Posterior cingulate gyrus (tissue), 11 donors: ENCODE measurements at regions not wholly inside any gene's neighbourhood (a gene's known extent, or its start where the extent isn't known, plus 50 kb on each side); places are given as distances from the start of the nearest gene placed in this dataset.
"Not testable (repeated sequence)": the region's sequence is repeated elsewhere in the genome, so short reads cannot be mapped to it uniquely, and the experiment has no call there.

Experiments used
- DNase-seq, 10 donors: peaks; one replicate each; pipeline versions ENCODE4 v3.0.0 to v3.0.0-alpha.2; 2020 to 2021; ENCODE audit warnings: mixed read lengths in 3 of 10
- intact Hi-C: fragments of 100-400 bp; cut with DNase I; formaldehyde crosslinking; loops from one replicate; pipeline ENCODE4 v1.15.1; 2023

DNA sequence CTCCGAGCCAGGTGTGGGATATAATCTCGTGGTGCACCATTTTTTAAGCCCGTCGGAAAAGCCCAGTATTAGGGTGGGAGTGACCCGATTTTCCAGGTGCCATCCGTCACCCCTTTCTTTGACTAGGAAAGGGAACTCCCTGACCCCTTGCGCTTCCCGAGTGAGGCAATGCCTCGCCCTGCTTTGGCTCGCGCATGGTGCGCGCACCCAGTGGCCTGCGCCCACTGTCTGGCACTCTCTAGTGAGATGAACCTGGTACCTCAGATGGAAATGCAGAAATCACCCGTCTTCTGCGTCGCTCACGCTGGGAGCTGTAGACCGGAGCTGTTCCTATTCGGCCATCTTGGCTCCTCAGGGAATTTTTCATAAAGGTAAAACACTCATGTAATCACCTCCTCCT is 63.9 kb downstream of the RWDD3 start:
- DNase-seq, intact Hi-C loops: not testable (repeated sequence)

DNA sequence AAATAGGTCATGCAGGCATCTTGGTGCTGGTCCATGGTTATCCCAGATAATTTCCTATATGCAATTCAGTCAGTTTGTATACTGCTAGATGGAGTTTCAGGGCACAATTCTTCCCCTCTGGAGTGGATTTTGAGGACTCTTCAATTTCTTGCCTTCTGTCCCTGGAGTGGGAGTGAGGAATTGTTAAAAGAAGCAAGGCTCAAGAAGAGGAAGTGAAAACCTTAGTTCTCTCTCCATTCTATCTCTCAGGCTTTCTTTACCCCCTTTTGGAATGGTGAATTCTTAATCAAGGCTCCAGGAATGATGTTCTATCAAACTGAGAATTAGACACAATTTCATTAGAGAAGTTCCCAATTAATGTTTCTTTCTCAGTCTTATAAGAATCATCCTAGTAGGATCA is 67.1 kb downstream of the RWDD3 start:
- intact Hi-C loops = no loop called here

DNA sequence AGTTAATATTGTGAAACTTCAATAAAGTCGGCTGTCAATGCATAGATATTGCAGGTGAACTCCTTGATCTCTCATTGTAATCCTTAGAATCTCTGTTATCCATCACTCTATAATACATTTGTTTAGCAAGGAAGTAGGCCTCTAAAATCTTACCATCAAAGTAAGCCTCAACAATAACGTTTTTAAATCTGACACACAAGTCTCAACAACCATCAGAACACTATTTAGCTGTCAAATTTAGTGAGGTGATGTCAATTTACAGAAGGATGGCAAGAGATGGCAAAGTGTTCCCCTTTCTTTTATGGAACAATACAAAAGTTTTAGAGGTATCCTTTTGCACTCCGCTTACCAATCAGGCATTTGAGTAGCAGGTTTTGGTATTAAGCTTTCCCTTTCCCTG is 67.6 kb downstream of the RWDD3 start:
- intact Hi-C loops = no loop called here
- no peak for DNase-seq

More for the DNA sequence above, 67.1 kb downstream of the RWDD3 start:
- DNase-seq = no peak

DNA sequence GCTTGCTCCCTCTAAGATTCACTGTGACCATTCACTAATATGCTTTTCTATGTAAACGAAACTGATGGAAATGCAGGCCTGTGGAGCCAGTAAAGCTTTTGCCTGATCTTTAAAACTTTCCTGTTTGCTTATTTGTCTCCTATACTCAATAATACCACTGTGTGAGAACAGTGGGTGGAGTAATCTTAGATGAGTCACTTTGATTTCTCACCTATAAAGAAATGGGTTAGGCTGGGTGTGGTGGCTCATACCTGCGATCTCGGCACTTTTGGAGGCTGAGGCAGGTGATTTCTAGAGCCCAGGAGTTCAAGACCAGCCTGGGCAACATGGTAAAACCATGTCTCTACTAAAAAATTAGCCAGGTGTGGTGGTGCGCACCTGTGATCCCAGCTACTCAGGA is 70.8 kb downstream of the RWDD3 start:
- intact Hi-C loops = no loop called here
- no peak for DNase-seq

DNA sequence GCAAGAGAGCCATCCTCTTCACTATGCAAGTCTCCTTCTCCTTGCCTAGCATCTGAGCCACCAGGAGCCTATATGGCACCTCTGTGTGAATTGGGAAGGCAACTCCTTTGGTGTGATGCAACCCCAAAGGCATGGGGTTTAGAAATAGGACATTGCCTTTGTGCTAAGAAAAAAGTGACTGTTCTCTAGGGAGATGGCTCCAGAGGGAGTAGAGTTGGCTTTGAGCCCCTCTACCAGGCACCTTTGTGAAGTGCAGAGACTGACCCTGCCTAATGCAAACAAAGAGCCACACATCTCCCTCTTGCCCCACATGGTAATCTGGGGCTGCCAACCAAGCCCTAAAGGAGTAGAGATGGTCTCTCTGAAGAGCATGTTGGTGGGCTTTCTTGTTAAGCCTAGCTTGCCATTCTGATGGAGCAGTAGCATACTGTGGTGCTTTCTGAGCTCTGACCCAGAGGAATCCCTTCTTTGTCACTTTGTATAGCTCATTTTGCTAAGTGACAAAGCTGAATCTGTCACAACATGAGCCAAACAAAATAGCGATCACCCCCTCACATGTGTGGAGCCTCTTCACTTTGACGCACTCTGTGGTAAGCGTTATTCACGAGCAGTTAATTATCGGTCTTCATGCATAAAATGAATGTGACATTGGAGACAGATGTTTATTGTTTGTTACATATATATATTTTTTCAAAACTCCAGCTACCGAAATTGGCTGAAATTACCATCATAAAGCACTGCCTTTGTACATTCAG is 74.4 kb downstream of the RWDD3 start:
- no peak for DNase-seq
- intact Hi-C loops = no loop called here

DNA sequence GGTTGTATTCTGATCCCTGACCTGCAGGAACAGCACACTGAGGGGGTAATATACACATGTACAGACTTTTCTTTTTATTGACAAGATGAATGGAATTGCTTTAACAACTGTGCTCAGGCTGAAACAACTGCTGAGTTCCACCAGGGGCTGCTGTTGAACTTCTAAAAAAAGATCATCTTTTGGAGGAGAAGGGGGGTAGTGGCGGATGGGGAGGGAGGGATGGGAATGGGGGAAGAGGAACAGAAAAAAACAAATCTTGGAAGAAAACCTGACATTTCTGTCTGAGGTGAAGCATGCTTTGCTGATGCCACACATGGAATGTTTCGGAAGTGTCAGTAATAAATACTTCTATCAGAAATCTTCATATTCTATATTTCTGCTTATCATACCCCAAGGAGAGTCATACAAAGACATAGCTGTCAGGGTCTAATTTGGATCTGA is 75.0 kb downstream of the RWDD3 start:
- DNase-seq = peak in 4 of 10 donors; percentile 16 to 34 (median 24)
- intact Hi-C loops = no loop called here

DNA sequence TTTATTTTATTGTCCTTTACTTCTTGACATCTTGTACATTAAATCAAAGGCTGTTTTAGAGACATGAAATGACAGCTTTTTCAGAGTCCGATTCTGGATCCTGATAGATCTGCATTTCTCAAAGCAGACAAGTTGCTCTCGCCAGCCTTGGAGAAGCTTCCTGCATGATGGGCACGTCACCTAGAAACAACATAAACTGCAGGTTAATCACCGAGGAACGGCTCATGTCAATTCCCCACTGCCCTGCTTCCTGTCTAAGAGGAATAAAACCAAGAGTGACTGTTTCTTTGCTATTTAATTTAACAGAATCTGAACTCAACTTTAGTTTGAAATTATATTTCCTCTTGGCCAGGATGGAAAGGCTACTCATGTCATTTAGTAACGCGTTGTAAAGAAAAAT is 77.0 kb downstream of the RWDD3 start:
- no peak for DNase-seq
- intact Hi-C loops = loop anchor here (5.0 kb wide), 1 partner anchor 156 kb away; no protein-coding TSS in a partner anchor

DNA sequence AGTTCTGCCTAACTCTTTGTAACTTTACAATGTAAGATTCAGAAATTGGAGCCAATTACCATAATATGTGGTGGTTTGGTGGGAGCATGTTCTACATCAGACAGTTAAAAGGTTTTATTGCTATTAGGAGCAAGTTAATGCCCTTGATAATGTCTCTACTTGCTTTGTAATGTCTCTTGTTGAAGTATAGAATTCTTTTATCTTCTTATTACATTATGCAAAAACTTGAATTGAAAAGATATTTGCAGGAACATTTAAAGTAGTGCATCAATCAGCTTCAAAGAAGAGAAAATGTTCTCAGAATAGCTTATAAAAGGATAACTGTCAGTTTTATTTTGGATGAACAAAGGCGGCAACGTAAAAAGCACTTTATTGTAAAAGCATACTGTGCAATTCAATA is 77.8 kb downstream of the RWDD3 start:
- no peak for DNase-seq
- intact Hi-C loops = loop anchor here (5.0 kb wide), 1 partner anchor 156 kb away; no protein-coding TSS in a partner anchor

DNA sequence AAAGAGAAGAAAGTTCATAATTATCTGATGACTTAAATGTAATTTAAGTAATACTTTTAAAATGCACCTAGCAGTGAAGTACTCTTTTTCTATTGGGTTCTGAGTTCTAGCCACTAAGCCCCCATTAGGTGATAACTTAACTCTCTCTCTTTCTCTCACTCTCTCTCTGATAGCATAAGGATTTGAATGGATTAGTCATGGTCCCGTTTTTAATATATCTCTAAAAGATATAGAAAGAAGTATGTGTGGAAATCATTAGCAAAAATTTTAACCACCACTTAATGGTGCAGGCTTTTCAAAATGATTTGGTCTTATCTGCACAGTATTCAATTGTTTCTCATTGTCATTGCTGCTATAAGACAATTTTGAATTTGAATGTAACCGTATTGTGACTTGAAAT is 78.2 kb downstream of the RWDD3 start:
- intact Hi-C loops = loop anchor here (5.0 kb wide), 1 partner anchor 155 kb away; no protein-coding TSS in a partner anchor
- DNase-seq = no peak

DNA sequence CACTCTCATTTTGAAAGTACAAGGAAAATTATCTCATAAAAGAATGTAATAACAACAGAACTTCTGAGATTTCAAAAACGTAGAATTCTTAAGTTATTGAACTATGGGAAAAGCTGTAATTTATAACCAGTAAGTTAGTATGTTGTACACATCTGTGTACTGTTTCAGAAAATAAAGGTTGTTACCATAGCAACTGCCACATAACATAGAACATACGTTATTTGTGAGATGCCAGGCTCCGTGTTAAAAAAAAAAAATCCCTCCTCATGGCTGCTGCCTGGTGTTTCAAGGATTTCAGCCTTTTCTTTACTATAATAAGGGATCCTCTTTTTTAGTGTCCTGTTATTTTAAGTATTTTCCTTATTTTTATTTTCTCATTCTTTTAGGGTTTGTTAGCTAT is 79.5 kb downstream of the RWDD3 start:
- DNase-seq = no peak
- intact Hi-C loops = loop anchor here (5.0 kb wide), 1 partner anchor 154 kb away; no protein-coding TSS in a partner anchor

DNA sequence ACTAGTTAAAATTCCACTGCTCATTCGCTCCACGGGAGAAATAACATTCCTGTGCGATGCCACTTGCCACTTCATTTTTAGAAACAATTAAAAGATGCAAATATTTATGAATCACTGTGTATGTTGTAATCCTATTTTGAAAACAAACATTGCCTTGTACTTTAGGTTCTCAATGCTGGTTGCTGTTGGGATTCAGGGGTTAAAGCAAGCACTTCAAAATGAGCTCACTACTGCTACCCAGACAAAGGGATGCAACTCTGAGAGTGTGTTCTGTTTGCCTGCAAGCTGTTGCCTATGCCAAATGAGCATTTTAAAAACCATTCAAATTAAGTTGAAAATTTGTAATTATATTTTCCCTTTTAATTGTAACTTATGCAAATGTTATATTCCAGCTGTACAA is 87.5 kb downstream of the RWDD3 start:
- no peak for DNase-seq
- intact Hi-C loops = no loop called here

DNA sequence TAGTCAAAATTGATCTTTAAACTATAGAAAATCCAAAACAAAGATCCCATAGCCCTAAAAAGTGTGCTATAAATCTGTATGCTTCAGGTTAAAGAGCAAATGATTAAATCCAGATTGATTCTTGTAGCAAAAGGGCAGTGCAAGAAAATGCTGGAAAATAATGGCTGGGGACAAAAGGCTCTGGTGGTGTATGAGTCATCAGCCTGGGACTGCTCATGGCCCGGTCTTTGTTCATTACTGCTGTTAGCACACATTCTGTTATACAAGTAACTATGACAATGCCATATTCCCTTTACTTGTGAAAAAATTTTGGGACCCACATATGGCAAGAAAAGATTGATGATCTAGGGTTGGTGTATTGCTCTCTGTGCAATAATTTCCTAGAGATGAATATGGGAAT is 89.1 kb downstream of the RWDD3 start:
- peak in 2 of 10 donors; percentile 14 to 46 for DNase-seq
- intact Hi-C loops = no loop called here

DNA sequence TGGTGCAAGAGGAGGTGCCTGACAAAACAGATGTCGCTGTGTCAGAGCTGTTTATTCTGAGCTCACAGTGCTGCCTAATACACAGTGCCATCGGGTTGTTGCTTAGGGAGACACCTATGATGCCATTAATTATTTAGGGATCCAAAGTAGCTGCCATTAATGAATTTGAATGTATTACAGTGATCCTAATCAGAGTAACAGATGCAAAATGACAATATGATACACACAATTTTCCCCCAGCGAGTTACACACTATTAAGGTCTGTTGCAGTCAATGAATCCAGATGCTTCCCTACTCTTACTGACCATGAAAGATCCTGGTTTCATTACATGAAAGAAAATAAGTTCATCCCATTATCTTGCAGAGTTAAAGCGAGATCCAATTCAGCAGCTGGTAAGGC is 91.3 kb downstream of the RWDD3 start:
- no peak for DNase-seq
- intact Hi-C loops = no loop called here

DNA sequence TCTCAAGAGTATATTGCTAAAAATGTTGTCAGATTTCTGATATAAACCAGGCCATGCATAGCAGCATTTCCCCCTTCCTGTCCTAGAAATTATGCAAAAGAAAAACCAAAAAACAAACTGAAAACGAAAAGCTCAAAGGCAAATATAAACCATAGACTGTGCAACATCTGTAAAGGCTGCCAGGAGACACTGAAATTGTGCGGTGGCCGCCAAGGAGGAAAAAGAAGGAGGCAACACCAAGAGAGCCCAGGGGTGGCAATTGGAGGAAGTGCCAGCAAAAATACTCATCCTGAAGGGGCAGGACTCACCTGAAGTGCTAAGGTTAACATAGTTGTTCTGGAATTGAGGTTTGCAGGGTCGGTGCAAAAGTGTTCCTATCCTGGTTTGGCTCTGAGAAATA is 92.0 kb downstream of the RWDD3 start:
- no peak for DNase-seq
- intact Hi-C loops = no loop called here

DNA sequence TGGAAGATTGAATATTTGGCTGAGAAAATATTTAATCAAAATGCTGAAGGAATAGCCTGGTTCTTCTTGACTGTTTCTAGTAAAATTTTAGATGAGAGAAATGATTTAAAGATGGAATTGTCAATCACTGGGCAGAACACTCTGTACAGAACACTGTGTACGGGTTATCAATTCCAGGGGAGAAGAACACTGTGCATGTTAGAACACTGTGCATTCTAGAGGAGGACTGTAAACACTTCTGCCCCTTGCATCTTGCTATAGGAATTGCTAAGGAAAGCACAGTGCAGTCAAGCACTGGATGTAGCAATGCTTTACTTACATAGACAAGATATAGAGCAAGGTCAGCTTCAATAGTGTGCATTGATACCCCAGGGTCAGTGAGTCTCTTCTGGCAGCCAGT is 98.7 kb downstream of the RWDD3 start:
- no peak for DNase-seq
- intact Hi-C loops = no loop called here

DNA sequence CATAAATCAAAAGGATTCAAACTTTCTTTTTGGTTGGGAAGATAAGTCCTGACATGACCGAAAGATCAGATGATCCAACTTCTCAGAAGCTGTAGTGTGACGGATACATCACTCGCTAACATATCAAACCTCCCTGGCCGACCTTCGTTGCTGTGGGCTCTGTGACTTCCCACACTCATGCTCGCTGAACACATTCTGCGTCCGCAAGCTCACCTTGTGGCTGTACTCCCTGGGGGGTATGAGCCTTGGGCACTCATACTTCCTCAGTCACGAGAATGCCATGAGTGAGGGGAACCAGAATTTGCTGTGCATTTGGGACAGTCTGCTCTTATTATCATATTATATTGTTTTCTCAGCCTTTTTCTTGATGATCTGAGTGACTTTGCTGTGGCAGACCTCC is 105.4 kb downstream of the RWDD3 start:
- intact Hi-C loops = no loop called here
- DNase-seq = no peak

DNA sequence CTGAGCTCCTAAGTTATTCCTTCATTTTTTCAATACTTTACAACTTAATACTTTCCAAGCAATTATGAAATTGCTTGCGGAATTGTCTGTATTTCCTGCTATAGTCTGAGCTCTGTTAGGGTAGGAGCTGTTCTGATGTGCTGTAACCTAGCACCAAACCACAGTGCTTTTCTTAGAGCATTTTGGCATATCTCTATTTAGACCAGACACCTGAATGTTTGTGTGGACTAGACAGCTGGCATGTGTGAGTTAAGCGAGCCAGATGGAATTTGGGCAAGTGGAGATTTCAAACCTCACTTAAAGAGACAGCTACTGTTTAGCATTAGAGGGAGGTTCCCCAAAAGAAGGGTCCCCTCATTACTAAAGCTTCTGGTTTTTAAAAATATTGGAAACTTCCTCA is 106.1 kb downstream of the RWDD3 start:
- DNase-seq = no peak
- intact Hi-C loops = no loop called here

DNA sequence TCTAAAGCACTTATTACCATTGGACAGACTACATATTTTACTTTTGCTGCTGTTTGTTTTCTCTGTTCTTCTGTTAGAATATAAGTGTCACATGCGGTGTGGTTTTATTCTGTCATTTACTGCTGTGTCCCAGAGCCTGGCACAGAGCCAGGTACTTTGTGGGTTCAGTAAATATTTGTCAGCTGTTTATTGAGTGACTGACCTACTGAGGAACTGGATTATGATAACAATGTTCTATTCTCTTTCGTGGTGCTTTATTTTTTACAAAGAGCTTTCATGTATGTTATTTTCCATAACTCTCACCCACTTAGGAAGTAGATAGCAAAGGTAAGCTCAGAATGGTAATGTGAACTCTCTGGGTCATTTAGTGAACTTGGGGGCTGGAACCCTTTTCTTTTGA is 118.8 kb downstream of the RWDD3 start:
- DNase-seq = no peak
- intact Hi-C loops = no loop called here

DNA sequence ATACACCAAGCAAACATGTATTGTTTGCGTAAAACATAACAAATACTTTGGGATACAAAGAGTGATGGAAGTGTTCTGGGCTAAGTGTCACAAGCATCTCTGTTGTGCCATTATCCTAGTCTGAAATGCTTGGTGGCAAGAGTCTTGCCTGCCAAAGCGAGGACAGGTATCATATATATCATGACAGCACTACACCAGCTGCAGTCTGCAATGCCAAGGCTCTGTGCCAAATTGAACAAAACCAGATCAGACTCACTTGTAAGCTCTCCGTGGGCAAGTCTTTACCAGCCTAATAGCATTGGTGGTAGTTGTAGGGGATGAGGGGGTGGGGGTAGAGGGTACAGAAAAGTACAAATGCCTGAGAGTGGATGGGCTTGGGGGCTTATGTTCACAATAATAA is 119.2 kb downstream of the RWDD3 start:
- DNase-seq = no peak
- intact Hi-C loops = no loop called here

DNA sequence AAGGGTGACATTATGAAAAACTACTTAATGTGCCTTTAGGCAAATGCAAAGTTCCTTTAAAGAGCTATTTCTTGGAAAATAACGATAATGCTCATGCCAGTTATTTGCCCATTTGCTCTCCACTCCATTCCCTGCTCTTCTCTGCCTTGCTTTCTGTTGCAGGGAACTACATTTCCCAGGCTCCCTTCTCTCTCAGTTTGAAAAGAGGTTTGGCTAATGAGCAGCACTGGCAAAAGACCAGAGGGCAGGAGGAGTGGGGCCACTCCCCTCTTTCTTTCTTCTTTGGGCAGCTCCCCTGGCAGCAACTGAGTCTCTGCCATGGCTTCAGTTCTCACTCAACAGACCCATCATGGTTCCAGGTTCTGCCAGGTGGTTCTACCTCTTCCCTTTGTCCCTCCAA is 130.5 kb downstream of the RWDD3 start:
- DNase-seq = no peak
- intact Hi-C loops = no loop called here

DNA sequence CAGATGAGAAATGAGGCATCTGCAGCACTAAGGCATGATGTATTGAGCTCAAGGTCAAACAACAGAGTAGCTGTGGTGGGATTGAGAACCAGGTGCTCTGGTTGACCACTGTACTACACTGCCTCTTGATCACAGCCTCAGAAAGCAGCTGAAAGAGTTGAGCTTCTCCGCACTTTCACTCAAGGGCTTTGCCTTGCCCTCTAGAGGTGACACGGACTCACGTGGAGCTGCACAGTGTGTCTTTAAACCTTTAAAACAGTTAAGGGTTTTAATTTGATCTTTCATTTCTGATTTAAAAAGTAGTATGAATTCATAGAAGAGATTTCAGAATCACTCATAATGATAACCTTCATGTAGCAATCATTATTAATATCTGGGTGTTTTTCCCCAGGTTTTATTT is 132.5 kb downstream of the RWDD3 start:
- intact Hi-C loops = no loop called here
- DNase-seq = no peak

DNA sequence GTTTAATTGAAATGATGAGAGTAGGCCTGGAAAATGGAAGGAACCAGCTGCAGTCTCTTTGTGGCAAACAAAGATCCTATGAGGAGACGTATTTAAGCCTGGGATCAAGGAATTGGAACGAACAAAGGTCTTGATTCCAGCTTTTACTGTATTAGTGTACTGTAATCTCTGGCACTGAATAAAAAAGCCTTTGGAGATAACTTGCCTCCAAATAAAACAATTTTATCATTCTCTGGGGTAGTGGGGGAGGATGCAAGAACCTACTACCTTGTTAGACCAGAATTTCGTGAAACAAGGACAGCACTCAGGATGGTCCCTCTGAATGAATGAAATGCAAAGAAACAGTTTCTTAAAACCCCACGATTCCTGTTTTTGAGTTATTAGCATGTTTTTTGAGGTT is 134.2 kb downstream of the RWDD3 start:
- no peak for DNase-seq
- intact Hi-C loops = no loop called here
